AG09309 (cell line): ENCODE measurements at regions not wholly inside any gene's neighbourhood (a gene's known extent, or its start where the extent isn't known, plus 50 kb on each side); places are given as distances from the start of the nearest gene placed in this dataset.
A peak's percentile ranks its signal among the peaks of the same experiment; 100 is the strongest.

Source experiments
- DNase-seq: peaks from one replicate; pipeline ENCODE4 v3.0.0-alpha.2; 2010; ENCODE audit warnings: low read depth
- H3K4me3 ChIP-seq: 2 replicates; pipeline ENCODE4 v1.5.1; 2011; ENCODE audit warnings: mild to moderate bottlenecking, low read depth, low read length, moderate library complexity; ENCODE audit not compliant: control insufficient read depth
- TF ChIP-seq, protein P1 (sequence below): IDR thresholded peaks from 2 replicates; pipeline ENCODE4 v1.5.1; 2011; ENCODE audit warnings: mild to moderate bottlenecking, low read depth, low read length, inconsistent platforms; ENCODE audit not compliant: insufficient read depth, control insufficient read depth; ENCODE audit errors: missing control alignments

DNA sequence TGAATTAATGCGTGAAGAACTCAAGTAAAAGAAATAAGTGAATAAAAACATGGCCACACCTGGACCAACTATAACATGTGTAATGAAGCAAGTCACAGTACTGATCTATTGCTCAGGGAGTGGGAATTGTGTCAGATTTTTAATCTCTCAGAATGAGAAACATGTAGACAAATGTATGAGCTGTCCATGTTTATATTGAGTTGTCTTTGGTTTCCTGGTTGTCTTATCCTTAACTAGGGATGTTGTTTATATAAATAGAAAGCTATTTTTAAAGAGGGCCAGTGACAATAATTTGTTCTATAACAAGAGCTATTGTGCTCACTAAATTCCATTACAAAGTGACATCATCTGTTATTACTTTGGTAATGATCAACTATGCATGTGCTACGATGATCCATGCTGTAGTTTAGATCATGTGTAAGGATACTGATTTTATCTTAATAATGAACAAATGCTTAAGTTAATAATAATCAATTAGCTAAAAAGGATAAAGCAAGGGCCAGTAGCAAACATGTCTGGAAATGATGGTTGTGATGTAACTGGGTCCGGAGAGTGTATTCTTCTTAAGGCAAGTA is 91.3 kb upstream of the RTL1 start:
- no peak for DNase-seq

DNA sequence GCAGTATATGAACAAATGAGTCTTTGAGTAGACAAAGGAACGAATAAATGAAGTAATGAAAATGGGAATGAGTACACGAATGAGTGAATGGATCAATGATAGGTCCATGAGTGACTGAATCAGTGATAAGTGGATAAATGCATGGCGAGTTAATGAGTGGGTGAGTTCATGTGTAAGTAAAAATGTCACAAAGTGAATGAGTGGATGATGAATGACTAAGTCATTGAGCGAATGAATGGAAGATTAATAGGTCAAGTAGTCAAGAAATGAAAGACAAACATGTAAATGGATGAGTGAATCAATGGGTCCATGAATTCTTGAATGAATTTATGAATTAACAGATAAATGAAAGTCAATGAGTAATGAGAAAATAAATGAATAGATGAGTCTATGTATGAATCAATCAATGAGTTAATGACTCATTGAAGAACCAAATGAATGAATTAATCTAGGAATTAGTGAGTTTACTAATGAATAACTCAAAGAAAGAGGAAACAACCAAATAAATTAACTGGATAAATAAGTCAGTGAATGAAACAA is 97.3 kb upstream of the RTL1 start:
- TF ChIP-seq, protein P1, sequence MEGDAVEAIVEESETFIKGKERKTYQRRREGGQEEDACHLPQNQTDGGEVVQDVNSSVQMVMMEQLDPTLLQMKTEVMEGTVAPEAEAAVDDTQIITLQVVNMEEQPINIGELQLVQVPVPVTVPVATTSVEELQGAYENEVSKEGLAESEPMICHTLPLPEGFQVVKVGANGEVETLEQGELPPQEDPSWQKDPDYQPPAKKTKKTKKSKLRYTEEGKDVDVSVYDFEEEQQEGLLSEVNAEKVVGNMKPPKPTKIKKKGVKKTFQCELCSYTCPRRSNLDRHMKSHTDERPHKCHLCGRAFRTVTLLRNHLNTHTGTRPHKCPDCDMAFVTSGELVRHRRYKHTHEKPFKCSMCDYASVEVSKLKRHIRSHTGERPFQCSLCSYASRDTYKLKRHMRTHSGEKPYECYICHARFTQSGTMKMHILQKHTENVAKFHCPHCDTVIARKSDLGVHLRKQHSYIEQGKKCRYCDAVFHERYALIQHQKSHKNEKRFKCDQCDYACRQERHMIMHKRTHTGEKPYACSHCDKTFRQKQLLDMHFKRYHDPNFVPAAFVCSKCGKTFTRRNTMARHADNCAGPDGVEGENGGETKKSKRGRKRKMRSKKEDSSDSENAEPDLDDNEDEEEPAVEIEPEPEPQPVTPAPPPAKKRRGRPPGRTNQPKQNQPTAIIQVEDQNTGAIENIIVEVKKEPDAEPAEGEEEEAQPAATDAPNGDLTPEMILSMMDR = no peak
- no peak overlapping the region for H3K4me3 ChIP-seq
- DNase-seq = no peak

More for the DNA sequence above, 91.3 kb upstream of the RTL1 start:
- TF ChIP-seq, protein P1 = no peak
- H3K4me3 ChIP-seq = no peak overlapping the region

DNA sequence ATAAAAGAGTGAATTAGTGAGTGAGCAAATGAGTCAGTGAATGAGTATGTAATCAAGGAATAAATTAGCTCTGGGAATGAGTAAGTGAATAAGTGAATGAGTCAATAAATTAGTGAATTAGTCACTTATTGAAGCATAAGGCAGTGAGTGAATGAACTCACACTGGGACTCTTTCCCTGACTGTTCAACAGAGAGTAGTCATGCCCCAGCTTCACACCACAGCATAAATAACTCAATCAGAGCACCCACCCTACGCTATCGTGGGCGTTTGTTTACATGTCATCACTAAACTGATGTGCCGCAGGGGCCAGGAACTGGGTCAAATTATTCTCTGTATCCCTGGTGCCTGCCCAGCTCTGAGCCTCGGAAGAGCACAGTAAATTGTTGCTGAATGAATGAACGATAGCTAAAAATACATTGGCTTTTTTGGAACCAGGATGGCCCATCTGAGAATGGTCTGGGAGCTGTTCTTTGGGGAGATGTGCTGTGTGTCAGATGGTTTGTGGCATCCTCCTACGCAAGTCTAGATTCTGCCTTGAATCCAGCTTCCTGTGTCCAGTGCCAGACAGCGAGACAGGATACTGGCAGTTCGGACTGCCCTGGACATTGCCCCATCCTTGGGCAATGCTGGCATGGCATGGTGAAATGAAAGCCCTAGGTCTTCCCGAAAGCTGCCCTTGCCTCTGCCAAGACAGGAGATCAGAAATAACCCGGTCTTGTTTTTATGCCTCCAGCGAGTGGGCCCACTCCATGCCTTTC is 98.0 kb upstream of the RTL1 start:
- peak; percentile 55 for DNase-seq
- H3K4me3 ChIP-seq = no peak overlapping the region
- TF ChIP-seq, protein P1 = no peak

DNA sequence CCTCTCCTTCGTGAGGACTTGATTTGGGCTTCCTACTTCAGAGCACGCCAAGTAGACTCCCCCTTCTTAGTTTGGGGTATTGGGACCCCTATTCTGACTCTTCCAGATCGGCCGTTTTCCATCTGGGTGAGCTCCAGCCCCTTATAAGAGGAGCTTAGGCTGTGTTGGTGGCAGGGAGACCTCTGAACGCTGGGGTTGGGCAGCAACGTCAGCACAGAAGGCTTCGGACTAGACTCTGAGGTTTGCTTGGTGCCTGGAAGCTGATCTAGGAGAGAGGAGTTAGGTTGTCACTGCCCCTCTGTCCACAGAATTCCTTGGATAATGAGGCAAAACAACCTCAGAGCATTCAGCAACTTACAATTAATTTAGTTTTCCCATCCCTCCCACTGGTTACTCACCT is 99.2 kb upstream of the RTL1 start:
- no peak overlapping the region for H3K4me3 ChIP-seq
- DNase-seq = no peak
- TF ChIP-seq, protein P1 = no peak

DNA sequence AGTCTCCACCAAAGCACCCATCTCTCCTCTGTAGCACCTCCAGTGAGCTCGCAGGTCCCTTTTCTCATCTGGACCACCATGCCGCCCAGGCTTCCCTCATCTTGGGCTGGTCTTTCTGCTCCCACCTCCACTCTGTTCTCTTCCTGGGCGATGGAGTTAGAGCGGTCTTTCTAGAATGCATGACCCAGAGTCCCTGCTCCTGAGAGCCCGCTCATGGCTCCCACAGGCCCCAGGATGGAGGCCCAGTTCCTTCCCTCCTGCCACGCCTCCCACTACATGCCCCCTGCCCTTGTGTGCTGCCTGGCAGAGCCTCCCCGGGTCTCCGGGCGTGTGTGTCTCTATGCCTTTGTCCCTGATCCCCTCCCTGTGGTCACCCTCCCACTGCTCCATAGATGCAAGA is 100.7 kb upstream of the RTL1 start:
- H3K4me3 ChIP-seq = no peak overlapping the region
- no peak for DNase-seq
- TF ChIP-seq, protein P1 = no peak

DNA sequence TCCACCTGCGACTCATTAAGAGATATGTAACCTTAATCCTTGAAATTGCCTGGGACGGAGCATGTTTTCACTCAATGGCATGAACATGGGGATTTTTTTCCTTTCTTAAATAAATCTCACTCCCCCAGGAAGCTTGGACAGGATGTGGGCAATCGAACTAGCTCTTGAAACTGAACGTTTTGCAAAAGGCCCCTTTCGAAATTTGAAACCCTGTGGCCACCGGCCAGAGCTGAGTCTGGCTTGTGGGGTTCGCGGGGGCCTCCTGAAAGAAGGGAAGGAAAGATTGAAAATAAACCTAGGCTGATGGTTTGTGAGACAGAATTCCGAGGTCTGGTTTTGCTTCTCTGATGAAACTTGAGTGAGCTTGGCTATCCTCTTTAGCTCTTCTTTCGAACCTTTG is 101.4 kb upstream of the RTL1 start:
- H3K4me3 ChIP-seq = no peak overlapping the region
- TF ChIP-seq, protein P1 = no peak
- DNase-seq = peak; percentile 28
